Kidney glomerular epithelial cell (primary cell): ENCODE measurements at regions not wholly inside any gene's neighbourhood (a gene's known extent, or its start where the extent isn't known, plus 50 kb on each side); places are given as distances from the start of the nearest gene placed in this dataset.
"Not testable (repeated sequence)": the region's sequence is repeated elsewhere in the genome, so short reads cannot be mapped to it uniquely, and the experiment has no call there.

Source experiments
- DNase-seq: peaks from one replicate; lab custom pipeline; 2025; lab: John Stamatoyannopoulos, UW

DNA sequence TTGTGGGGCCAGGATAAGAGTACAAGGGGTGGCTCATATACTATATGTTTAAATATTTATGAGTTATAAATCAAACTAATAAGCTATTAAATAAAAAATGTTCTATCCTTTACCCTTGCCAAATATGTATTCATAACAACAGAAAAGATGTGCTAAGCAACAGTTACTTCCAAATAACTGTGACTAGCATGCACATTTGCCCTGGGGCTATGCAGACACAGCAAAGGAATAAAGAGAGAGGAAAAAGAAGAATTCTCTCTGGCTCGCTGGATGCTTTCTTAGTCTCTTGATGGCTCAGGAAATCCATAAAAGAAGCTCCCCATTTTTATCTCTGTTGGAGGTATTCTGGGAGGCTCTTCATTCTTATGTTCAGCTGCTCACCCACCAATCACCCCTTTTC, 182.4 kb upstream of the ATP10B start:
- DNase-seq, result no peak

DNA sequence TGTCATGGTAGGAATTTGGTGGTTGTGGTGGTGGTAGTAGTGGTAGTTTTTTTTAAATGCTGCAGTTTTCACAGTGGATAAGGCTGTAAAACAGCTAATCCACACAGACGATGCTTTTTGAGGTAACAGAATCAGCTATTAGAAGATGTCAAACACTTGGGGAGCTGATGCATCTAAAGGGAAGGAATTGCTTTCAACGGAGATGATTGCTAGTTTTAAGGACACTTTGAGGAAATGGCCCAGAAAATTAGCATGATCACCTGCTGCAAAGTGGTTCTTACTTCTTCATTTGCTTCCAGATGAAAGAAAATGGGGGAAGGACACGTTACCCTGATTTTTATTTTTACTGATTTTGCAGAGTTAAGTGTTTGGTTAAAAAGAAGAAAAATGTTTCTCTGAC, 178.2 kb upstream of the ATP10B start:
- DNase-seq, result no peak

DNA sequence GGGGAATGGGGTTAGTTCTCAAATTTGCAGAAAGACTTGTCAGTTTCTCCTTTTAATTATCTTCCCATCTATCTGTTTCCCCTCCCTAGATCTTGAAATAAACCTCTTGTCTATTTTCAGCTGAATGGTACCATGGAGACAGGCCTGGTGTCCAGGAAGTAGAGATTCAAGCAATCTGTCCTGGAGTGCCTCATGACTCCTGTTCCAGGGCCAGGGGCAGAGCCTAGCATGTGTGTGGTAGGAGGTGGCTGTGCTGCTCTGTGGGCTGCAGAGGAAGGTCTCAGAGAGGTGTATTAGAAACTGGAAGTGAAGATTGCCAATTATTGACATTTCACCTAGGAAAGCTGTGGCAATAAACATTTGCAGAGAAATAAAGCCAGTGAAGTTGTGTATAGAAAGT, 175.8 kb upstream of the ATP10B start:
- no peak for DNase-seq

DNA sequence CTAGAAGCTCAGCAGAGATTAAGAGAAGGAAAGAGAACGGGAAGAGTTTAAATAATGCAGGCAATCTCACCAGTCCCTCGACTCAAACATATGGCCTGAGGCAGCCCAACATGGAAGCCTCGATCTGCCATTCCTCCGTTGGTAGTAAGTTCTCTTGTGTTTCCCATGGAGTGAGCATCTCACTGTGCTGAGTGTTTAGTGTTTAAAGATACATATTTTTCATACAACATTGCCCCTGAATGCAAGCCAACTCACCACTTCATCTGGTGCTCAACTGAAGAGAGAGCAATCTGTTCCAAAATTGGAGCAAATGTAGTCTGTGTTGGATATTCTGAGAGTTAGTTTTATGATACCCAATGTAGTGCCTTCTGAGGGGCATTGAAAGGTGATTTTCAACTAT, 171.5 kb upstream of the ATP10B start:
- DNase-seq, result no peak

DNA sequence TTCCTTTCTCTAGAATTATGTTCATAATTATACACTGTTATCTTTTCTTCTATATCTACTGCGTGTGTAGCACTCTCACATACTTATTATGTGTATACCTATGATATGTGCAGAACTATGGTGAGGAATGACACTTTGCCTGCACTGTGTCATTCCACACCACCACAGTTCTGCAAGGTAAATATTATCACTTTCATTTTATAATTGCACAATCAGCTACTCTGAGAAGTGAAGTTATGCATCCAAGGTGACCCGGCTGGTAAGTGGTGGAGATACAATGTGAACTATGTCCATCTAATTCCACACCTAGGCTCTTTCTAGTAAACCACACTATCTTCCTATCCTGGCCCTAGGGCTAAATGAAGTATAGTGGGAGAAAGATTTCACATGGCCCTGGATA, 170.1 kb upstream of the ATP10B start:
- no peak for DNase-seq

DNA sequence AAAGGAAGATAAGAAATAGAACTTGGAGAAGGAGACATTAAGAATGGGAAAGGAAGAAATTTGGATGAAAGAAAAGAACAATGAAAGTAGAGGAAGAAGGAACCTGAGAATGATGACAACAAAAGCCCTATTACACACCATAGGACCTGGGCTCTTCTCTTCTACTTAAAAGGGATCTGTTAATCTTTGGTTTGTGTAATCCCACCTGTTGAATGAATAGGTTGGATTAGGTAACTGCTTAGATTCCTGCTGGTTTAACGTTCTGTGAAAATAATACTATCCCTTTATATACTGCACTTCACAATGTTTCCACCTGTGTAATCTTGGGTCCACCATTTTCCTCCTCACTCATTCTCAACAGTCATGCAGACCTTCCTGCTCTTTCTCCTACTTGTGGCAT, 157.8 kb upstream of the ATP10B start:
- DNase-seq, result no peak

DNA sequence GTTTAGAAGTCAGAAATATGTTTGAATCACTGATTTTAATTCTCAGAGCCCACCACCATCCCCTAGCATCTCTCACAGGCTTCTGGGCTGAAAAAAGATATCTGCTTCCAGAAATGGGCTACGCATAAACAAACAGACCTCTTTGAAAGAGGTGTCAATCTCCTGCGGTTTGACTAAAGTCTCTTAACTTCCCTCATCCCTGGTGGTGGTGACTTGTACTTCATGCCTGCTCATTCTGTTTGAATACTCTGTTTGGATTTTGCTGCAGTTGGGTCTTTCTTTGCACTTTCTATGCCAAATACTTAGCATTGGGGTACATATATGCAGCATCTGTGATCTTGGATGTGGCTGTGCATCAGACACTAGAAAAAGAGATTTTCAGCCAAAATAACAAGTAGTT, 157.2 kb upstream of the ATP10B start:
- no peak for DNase-seq

DNA sequence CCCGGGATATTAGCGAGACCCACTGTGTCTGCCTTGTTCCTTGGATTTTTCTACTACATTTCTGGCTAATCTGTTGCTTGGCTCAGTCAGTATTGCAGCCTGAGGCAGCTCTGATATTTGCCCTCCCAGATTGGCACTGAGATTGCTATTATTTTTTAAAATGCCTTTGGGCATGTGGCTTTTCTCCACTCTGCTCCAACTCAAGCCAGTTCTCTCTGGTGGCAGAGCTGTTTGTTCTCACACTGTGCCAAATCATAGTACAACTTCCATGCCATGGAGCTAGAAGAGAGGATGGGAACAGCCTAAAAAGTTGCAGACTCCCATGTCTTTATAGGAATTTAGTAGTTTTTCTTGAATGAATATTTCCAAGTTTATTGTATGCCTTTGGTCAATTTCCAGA, 155.9 kb upstream of the ATP10B start:
- DNase-seq, result no peak

DNA sequence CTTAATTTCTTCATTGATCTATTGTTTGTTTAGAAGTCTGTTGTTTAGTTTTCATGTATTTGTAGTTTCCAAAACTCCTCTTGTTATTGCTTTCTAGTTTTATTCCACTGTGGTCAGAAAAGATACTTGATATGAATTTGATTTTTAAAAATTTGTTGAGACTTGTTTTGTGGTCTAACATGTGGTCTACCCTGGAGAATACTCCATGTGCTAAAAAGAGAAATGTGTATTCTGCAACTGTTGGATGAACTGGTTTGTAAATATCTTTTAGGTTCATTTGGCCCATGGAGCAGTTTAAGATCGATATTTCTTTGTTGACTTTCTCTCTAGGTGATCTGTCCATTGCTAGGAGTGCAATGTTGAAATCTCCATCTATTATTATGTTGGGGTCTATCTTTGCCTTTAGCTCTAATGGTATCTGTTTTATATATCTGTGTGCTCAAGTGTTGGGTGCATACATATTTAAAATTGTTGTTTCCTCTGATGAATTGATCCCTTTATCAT, 150.6 kb upstream of the ATP10B start:
- no peak for DNase-seq

DNA sequence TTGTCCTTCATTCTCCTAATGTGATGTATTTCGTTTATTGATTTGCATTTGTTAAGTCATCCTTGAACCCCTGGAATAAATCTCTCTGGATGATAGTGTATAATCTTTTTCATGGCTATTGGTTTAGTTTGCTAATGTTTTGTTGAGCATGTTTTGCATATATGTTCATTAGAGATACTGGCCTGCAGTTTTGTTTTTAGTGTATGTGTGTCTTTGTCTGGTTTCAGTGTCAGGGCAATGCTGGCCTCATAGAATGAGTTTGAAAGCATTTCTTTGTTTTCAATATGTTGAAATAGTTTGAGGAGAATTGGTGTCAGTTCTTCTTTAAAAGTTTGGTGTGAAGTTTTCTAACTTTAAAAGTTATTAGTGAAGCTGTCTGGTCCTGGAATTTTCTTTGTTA, 149.6 kb upstream of the ATP10B start:
- no peak for DNase-seq

DNA sequence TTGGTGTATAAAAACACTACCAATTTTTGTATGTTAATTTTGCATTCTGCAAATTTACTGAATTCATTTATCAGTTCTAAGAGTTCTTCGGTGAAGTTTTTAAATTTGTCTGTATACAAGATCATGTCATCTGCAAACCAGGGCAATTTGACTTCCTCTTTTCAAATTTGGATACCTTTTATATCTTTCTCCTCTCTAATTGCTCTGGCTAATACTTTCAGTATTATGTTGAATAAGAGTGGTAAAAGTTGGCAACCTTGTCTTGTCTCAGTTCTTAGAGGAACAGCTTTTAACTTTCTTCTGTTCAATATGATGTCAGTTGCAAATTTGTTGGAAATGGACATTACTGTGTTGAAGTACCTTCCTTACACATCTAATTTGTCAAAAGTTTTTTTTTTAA, 149.1 kb upstream of the ATP10B start:
- DNase-seq, result not testable (repeated sequence)

DNA sequence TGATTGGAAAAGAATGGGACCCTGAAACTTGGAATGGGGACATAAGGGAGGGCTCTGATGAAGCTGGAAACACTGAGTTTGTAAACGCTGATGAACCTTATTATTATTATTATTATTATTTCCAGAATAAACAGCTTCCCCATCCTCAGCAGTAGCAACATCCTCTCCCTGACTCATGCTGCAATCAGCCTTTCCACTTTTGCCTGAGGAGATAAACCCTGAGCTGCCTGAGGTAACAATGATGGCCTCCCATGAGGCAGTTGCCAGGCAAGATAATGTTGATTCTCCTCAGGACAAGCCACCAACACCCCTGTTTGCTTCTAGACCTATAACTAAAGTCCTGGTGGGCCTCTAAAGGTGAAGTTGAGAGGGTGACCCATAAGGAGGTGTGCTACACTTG, 139.2 kb upstream of the ATP10B start:
- DNase-seq, result no peak

DNA sequence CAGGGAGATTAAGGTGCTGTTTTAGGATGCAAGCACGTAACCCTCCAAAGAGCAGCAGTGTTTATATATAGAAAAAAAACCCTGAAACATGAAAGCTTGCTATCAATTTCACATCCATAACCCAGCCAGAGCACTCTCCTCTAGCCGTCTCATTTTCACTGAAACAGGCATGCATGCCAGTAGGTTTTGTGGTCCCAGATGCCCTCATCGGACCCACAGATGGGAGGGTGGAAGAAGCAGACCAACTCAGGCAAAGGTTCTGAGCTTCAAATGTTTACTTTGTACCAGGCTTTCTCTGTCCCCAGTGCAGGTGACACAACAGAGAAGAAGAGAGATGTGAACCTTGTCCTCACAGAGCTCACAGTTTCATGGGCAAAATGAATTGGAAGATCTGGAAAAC, 127.4 kb upstream of the ATP10B start:
- DNase-seq, result no peak

DNA sequence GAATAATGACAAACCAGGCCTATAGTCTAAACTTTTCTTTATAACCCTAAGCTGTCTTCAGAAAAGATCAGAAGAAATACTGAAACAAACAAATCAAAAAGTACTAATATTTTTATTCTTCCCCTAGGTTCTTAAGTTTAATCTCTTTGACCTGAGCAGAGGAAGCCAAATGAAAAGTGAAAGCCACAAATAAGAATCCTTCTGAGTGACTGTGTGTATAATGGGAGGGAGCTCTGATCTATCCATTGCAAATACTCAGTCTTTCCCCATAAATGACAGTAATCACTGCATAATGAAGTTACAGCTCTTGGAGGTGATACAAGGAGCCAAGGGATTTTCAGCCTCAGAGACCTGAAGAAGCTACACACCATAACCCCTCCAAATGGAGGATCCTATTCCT, 126.9 kb upstream of the ATP10B start:
- DNase-seq, result no peak

DNA sequence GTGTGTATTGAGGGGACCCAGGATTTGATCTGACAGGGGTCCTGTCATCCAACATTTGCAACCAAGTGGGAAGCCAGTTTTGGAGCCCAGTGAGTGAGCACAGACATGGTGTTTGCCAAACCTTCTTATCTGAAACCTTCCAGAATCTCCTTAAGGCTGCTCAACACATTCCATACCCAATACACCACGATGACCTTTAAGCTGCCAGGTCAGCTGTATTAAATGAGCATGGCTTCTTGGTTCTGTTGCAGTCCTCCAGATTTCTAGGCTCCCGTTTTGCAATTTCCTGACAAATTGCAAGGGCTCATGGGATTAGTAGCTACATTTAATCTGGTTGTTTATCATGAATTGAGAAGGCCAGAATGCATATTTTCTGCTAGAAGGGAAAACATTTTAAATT, 124.2 kb upstream of the ATP10B start:
- DNase-seq, result no peak

DNA sequence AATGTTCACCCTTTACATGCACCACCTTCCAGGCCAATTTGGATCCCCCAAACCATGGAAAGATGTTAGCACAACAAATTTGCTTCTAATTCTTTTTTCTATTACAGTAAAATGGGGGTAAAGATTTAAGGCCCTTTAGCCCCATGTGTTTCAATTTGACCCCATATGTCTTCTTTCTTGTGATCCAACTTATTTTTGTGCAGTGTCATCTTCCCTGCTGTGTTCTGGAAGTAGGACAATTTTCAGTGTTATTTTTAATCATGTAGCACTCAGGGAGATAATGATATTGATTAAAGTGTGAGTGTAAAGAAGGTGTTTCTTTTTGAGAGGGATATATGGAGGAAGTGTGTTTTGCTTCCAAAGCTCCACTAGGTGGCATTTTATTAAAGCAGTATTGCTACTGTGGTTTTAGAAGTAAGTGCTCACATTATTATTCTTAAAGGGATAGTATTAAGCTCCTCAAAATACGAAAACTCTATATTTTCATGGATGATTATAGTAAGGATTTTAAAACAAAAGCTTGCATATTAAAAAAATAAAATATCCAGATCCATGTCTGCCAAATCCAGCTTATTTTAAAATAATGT, 118.7 kb upstream of the ATP10B start:
- no peak for DNase-seq

DNA sequence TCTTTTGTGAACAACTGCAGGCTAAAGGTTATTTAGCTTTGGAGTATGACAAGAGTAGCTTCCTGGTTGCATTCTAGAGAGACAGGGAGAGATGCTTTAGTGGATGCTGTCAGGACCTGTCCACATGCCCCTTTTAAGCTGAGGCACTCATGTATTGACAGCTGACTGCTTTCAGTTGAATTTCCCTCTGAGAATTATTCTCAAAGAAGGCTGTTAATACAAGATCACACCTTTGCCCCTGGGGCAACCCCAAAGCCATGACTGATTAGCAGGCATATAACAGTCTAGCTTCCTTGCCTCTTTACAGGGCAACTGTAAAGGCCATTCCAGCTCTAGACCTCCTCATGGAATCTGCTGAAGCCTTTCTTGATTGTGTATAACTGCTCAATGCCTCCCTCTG, 117.6 kb upstream of the ATP10B start:
- no peak for DNase-seq

DNA sequence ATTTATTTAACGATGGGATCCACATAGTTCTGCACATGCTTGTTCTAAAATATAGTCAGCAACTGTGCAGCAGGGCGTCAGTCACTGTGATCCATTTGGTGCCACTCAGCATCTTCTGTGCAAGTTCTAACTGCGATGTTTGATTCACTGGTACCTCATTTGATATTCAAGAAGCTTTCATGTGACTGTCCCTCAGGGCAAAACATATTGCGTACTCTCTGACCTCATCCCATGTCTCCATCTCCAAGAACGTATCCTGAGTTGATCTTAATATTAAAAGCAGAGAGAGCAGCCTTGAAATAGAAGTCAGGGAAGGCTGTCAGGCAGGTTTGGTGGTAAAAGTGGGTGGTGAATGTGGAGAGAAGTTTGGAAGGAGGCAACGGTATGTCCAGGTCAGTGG, 116.5 kb upstream of the ATP10B start:
- DNase-seq, result no peak

DNA sequence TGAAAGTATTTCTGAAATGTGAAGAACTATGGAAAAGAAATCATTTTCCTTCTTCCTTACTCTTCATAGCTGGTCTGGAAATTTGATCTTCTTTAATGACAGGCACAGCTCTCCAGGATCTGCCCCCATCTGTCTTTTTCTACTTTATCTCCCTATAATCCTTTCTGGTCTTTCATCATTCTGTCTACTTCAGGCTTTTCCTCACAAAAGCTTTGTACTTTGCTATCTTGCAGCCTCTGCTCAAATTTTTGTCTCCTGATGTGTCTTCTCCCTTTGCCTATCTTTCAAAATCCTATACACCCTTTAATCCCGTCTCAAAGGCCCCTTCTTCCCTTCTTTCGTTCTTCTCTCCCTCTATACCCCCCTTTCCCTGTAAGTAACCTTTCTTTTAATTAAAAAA, 114.9 kb upstream of the ATP10B start:
- DNase-seq, result no peak

DNA sequence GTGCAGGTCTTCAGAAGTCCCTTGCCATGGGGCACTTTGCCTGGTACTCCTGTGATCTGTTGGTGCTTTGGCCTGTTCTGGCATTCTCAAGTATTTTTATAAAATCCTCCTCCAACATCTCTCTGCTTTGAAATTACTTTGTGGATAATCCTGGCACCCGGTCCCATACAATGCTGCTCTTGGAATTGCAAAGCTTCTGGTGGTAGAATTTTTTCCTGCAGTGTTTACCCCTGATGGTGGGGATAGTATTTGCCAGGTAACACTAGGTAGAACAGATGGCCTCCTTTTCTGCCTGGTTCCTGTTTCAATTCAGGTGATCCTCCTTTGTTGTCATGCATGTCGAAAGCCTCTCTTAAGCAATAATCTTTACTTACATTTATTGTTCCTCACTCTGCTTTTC, 109.8 kb upstream of the ATP10B start:
- DNase-seq, result no peak

DNA sequence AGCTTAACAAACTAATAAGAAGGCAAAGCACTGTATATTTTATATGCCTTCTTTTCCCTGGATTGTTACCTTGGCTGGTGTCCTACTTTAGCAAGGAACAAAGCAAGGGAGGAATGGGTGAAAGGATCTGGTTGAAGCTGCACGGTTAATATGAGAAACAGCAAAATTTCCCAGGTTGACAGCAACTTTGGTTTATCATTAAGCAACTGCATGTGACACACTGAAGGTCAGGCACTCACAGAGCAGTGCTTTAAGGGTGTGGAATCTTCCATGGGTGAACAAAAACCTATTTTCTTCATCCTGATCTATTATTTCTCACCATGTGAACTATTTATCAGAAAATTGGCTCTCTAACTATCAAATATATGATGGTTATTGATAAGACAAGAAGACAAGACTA, 109.0 kb upstream of the ATP10B start:
- DNase-seq, result no peak

DNA sequence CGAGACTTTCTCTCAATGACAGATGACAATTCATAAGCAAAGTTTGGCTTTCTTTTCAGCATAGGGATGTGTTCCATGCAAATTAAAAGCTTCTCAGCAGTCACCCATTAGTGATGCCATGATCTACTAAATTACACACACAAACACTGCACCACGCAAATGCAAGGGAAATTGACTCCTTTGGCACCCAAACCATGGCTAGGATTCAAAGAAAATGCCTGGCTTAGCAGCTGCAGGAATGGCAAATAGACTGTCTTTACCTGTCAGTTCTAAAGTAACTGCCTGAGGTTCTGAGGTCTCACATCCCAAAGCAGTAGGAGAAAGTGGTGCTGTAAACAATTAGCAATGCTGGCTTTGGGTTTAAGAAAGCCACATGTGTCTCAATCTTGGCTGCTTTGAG, 108.6 kb upstream of the ATP10B start:
- DNase-seq, result no peak

DNA sequence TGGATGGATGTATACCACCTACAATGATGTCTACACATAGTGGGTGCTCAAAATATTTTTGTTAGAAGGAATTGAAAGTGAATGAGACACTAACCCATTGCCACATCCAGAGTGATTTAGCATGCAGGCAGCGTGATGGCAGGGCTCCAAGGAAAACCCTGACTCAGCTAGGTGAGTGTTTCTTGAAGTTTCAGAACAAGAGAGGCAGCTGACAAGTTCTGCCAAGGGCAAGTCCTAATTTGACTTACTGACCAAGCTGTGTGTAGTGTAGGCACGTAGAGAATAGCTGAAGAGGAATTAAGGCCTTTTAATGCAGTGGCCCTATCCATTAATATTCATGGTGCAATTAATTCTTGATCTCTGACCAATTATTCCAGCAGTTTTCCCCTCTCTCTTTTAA, 107.8 kb upstream of the ATP10B start:
- DNase-seq, result peak; percentile 16

DNA sequence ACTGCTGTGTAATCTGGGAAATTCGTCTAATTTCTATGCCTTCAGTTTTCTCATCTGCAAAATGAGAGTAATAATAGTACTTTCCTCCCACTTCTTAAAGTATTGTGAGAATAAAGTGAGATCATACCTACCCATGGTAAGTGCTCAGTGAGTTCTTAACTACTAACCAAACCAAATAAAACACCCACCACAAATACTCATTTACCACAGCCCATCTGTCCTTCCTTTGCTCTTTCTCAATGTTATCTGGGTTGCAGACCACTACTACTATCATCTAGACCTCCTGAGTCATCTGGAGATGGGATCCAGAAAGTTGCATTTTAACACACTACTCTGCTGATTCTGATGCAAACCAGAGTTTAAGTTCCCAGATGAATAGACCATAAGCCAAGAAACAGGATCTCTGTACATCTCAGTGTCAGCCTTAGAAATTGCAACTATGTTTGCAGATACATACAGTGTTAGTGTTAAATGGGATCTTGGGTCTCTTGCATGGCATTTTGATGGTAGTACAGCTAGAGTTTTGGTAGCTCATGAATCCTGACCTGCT, 105.4 kb upstream of the ATP10B start:
- DNase-seq, result no peak

DNA sequence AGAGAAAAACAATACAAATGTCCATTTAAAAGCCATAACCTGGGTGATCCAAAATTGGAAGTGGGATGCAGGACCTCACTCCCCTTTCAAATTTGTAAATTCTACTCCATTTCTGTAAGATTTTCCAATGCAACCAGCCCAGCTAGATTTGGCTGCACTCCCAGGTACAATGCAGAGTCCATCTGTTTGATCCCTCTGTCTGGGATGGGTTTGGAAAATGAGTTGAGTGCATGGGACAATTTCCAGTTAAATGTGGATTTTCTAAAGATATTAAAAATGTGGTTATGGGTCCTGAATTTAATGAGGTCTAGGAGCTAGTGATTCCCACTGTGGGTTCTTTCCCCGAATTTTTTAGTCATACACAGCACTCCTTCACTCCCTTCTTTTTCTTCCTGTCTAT, 104.0 kb upstream of the ATP10B start:
- no peak for DNase-seq
